GM12878 (cell line): ENCODE measurements at regions not wholly inside any gene's neighbourhood (a gene's known extent, or its start where the extent isn't known, plus 50 kb on each side); places are given as distances from the start of the nearest gene placed in this dataset.
A peak's percentile ranks its signal among the peaks of the same experiment; 100 is the strongest.

Experiments used
- ATAC-seq: fragments of 200-7000 bp; cut with Tn5 transposase; 3 replicates; pipeline ENCODE4 v1.9.1; 2020; ENCODE audit warnings: mild to moderate bottlenecking, moderate library complexity
- BruUV-seq: library from RNA; stranded (reverse); fragments of 400-500 nt; replicated peaks from 2 replicates; lab custom pipeline; 2021; lab: Mats Ljungman, UMichigan
- CTCF ChIA-PET: fragments of 300-600 bp; sonication (Branson Sonifier 250); formaldehyde crosslinking; extraction: SDS; loops from one replicate; lab custom pipeline; 2021; ENCODE audit warnings: inconsistent platforms; lab: Yijun Ruan, JAX
- POLR2A ChIA-PET: fragments of 350-600 bp; formaldehyde crosslinking; extraction: SDS; loops from one replicate; lab custom pipeline; 2021; ENCODE audit warnings: inconsistent platforms; lab: Charles Lee
- RAD21 ChIA-PET: fragments of 300-600 bp; sonication (Branson Sonifier 250); formaldehyde crosslinking; loops from one replicate; lab custom pipeline; 2023; ENCODE audit warnings: antibody characterized with exemption; ENCODE audit not compliant: unreplicated experiment; lab: Charles Lee
- SMC1A ChIA-PET: fragments of 300-600 bp; sonication (Branson Sonifier 250); formaldehyde crosslinking; loops from one replicate; lab custom pipeline; 2023; ENCODE audit not compliant: unreplicated experiment, uncharacterized antibody; lab: Charles Lee
- DNase-seq: peaks from one replicate; pipeline ENCODE4 v3.0.0-alpha.2; 2011; ENCODE audit warnings: low read depth, low spot score
- FAIRE-seq: peaks from 3 replicates; lab custom pipeline; 2011; peaks lifted over from hg19 to GRCh38; lab: Jason Lieb, UNC
- H2AFZ ChIP-seq: 2 replicates; pipeline ENCODE4 v1.6.0; 2011; ENCODE audit warnings: low read depth, low read length, control low read depth; ENCODE audit not compliant: control insufficient read depth
- H3K27ac ChIP-seq: 2 replicates; pipeline ENCODE4 v1.5.1; 2011; ENCODE audit warnings: control low read depth; ENCODE audit not compliant: control insufficient read depth, insufficient read depth
- H3K27me3 ChIP-seq, 2 experiments: replicated peaks in 1 of 2; 2 replicates each; pipeline versions ENCODE4 v1.6.0 to v1.6.1; 2011; ENCODE audit warnings: low read length in 1 of 2; ENCODE audit not compliant: control insufficient read depth in 2 of 2, insufficient read depth in 2 of 2
- H3K36me3 ChIP-seq, 2 experiments: 2 replicates each; pipeline ENCODE4 v1.5.1; 2011; ENCODE audit warnings: low read length in 1 of 2; ENCODE audit not compliant: control insufficient read depth in 2 of 2, insufficient read depth in 2 of 2
- H3K4me1 ChIP-seq: 2 replicates; pipeline ENCODE4 v1.6.1; 2011; ENCODE audit warnings: mild to moderate bottlenecking, low read length, moderate library complexity, mixed read lengths; ENCODE audit not compliant: control insufficient read depth, insufficient read depth
- H3K4me2 ChIP-seq: 2 replicates; pipeline ENCODE4 v1.6.0; 2011; ENCODE audit warnings: control low read depth; ENCODE audit not compliant: control insufficient read depth, insufficient read depth
- H3K4me3 ChIP-seq: fragments of 200-600 bp; sonication (generic); 2 replicates; pipeline ENCODE4 v1.5.1; 2016
- H3K79me2 ChIP-seq: 2 replicates; pipeline ENCODE4 v1.6.0; 2011; ENCODE audit warnings: low read length; ENCODE audit not compliant: control insufficient read depth, insufficient read depth
- H3K9ac ChIP-seq: 2 replicates; pipeline ENCODE4 v1.8.0; 2011; ENCODE audit warnings: low read length, control low read depth, mixed read lengths; ENCODE audit not compliant: control insufficient read depth, insufficient read depth
- H3K9me3 ChIP-seq: replicated peaks from 3 replicates; pipeline ENCODE4 v1.5.1; 2011; ENCODE audit warnings: mild to moderate bottlenecking, low read length; ENCODE audit not compliant: control insufficient read depth, insufficient read depth
- H4K20me1 ChIP-seq: 2 replicates; pipeline ENCODE4 v1.6.0; 2011; ENCODE audit not compliant: control insufficient read depth, insufficient read depth
- BMI1 ChIP-seq: fragments of 450-650 bp; IDR thresholded peaks from 2 replicates; pipeline ENCODE4 v1.6.1; 2016; ENCODE audit warnings: mild to moderate bottlenecking, moderate library complexity, borderline replicate concordance
- CEBPB ChIP-seq, 2 experiments: fragments of 150-350 bp in 1 of 2; IDR thresholded peaks; 2 replicates each; pipeline ENCODE4 v1.6.1; 2012 to 2014; ENCODE audit warnings: low read depth in 2 of 2, low read length in 2 of 2, borderline replicate concordance in 1 of 2, inconsistent platforms in 1 of 2
- CHD1 ChIP-seq: IDR thresholded peaks from 2 replicates; pipeline ENCODE4 v1.6.1; 2012; ENCODE audit warnings: low read depth, low read length, improper control_type of control experiment
- CHD4 ChIP-seq: fragments of 200-600 bp; sonication (generic); IDR thresholded peaks from 2 replicates; pipeline ENCODE4 v1.6.1; 2016; ENCODE audit warnings: mild to moderate bottlenecking
- CTCF ChIP-seq, 3 experiments: IDR thresholded peaks in 2 of 3; conservative IDR thresholded peaks in 1 of 3; 2 replicates each; pipeline ENCODE4 v1.5.1; 2011; ENCODE audit warnings: low read depth in 3 of 3, low read length in 3 of 3, mild to moderate bottlenecking in 3 of 3, control low read depth in 2 of 3, moderate library complexity in 2 of 3, inconsistent platforms in 1 of 3, mixed read lengths in 1 of 3; ENCODE audit not compliant: control insufficient read depth in 2 of 3, insufficient read depth in 1 of 3; ENCODE audit errors: extremely low read depth in 1 of 3
- HDAC6 ChIP-seq: fragments of 200-600 bp; sonication (generic); IDR thresholded peaks from one replicate; pipeline ENCODE4 v1.8.0; 2017; ENCODE audit warnings: antibody characterized with exemption; ENCODE audit not compliant: unreplicated experiment
- MEF2A ChIP-seq: IDR thresholded peaks from 2 replicates; pipeline ENCODE4 v1.6.1; 2011; ENCODE audit warnings: low read depth, mild to moderate bottlenecking, low read length, moderate library complexity; ENCODE audit not compliant: insufficient read depth
- NR2F1 ChIP-seq: fragments of 450-650 bp; conservative IDR thresholded peaks from 2 replicates; pipeline ENCODE4 v1.6.1; 2017; ENCODE audit warnings: mild to moderate bottlenecking
- POLR2A ChIP-seq: IDR thresholded peaks from 2 replicates; pipeline ENCODE4 v1.6.1; 2011; ENCODE audit warnings: low read depth, mild to moderate bottlenecking, low read length
- POLR2AphosphoS5 ChIP-seq: IDR thresholded peaks from 2 replicates; pipeline ENCODE4 v1.6.1; 2011; ENCODE audit warnings: mild to moderate bottlenecking, low read length, inconsistent platforms
- RELB ChIP-seq: fragments of 450-650 bp; IDR thresholded peaks from 2 replicates; pipeline ENCODE4 v1.6.1; 2017; ENCODE audit warnings: low read depth, mild to moderate bottlenecking, moderate library complexity
- RUNX3 ChIP-seq: IDR thresholded peaks from 2 replicates; pipeline ENCODE4 v1.6.1; 2012; ENCODE audit warnings: low read length, inconsistent platforms
- SMAD5 ChIP-seq: IDR thresholded peaks from 2 replicates; pipeline ENCODE4 v1.6.1; 2016; ENCODE audit warnings: antibody characterized with exemption, low read depth
- STAT3 ChIP-seq: IDR thresholded peaks from 2 replicates; pipeline ENCODE4 v1.6.1; 2011; ENCODE audit warnings: low read depth, low read length, improper control_type of control experiment
- TCF12 ChIP-seq: IDR thresholded peaks from 2 replicates; pipeline ENCODE4 v1.6.1; 2011; ENCODE audit warnings: low read depth, mild to moderate bottlenecking, low read length
- ZBTB40 ChIP-seq: fragments of 450-650 bp; IDR thresholded peaks from 2 replicates; pipeline ENCODE4 v1.6.1; 2016; ENCODE audit warnings: mild to moderate bottlenecking, moderate library complexity, borderline replicate concordance
- ZNF217 ChIP-seq: fragments of 450-650 bp; IDR thresholded peaks from 2 replicates; pipeline ENCODE4 v1.6.1; 2017; ENCODE audit warnings: antibody characterized with exemption, mild to moderate bottlenecking
- ZNF24 ChIP-seq: fragments of 450-650 bp; IDR thresholded peaks from 2 replicates; pipeline ENCODE4 v1.6.1; 2017; ENCODE audit warnings: antibody characterized with exemption, mild to moderate bottlenecking
- ZZZ3 ChIP-seq: IDR thresholded peaks from 2 replicates; pipeline ENCODE4 v1.6.1; 2011; ENCODE audit warnings: low read depth; ENCODE audit not compliant: control insufficient read depth, insufficient read length
- WGBS: methylation state at CpG from one replicate; pipeline ENCODE4 v1.1.6; 2016; ENCODE audit warnings: low lambda C conversion rate; ENCODE audit not compliant: insufficient replicate concordance, insufficient coverage; ENCODE audit errors: missing lambda C conversion rate; 5-methylcytosine and 5-hydroxymethylcytosine counted together
- in situ Hi-C: fragments of 300-500 bp; cut with MboI; formaldehyde crosslinking; loops from 9 replicates; pipeline ENCODE4 v1.14.3; 2018; ENCODE audit warnings: mixed read lengths
- intact Hi-C: fragments of 100-400 bp; cut with micrococcal nuclease; formaldehyde crosslinking; loops from one replicate; pipeline ENCODE4 v1.14.2; 2022; ENCODE audit not compliant: unreplicated experiment

- TF ChIP-seq POLR2AphosphoS5 (no peak), HDAC6 (no peak), CEBPB (IDR thresholded peaks at IDR 0.05; ENCODE audit: borderline replicate concordance in 1 of 2, low read depth in 2 of 2, low read length in 2 of 2) (no peak), CHD1 (no peak), TCF12 (0 out of 2 replicates have a peak, but pooled peaks have one; percentile 28), CTCF (IDR thresholded peaks at IDR 0.05 in 2 of 3, conservative IDR thresholded peaks at IDR 0.05 in 1 of 3; ENCODE audit: control insufficient read depth in 2 of 3, extremely low read depth in 1 of 3, insufficient read depth in 1 of 3, low read depth in 3 of 3, low read length in 3 of 3) (peak in 1 of 3 experiments; percentile 10; a peak in 1 of 6 replicates), POLR2A (no peak), SMAD5 (no peak), RELB (no peak), ZZZ3 (no peak)
Observed at GRCh38 chr3:106566277-106566676, 697.5 kb upstream of the CBLB start (continued).

- FAIRE-seq: no peak
- ChIA-PET SMC1A (interaction anchor here (1.0 to 1.8 kb wide), 3 partner anchors 14 to 39 kb away, joined by 3 to 7 read pairs (median 6); no protein-coding TSS in a partner anchor), RAD21 (no interaction called here), POLR2A (no interaction called here), CTCF (no interaction called here)
- H3K79me2 ChIP-seq: no peaks in the 10 kb centered on the region
- H3K36me3 ChIP-seq: no peaks in the 10 kb centered on the region
- H3K27ac ChIP-seq: no peak overlapping the region
- no peak overlapping the region for H3K9ac ChIP-seq
- intact Hi-C loops (no loop called here), in situ Hi-C loops (no loop called here)
- H3K4me1 ChIP-seq: no peaks in the 10 kb centered on the region
- H2AFZ ChIP-seq: no peak overlapping the region
- ATAC-seq: no peak
- no peak overlapping the region for H3K4me3 ChIP-seq
- 100% methylated on average over 1 of the region's 1 CpG for WGBS
- no peaks in the 10 kb centered on the region for H3K9me3 ChIP-seq
- H3K27me3 ChIP-seq: no peaks in the 10 kb centered on the region
- H4K20me1 ChIP-seq: no peaks in the 10 kb centered on the region
- BruUV-seq: no TSS peak
- DNase-seq: no peak
- no peak overlapping the region for H3K4me2 ChIP-seq
- TF ChIP-seq ZNF24 (no peak), ZNF217 (no peak), NR2F1 (no peak), MEF2A (no peak), ZBTB40 (no peak), CHD4 (no peak), RUNX3 (no peak), BMI1 (no peak), STAT3 (no peak)
Observed at GRCh38 chr3:106570426-106570825, 701.6 kb upstream of the CBLB start.
